HUES6 (cell line): ENCODE measurements at regions not wholly inside any gene's neighbourhood (a gene's known extent, or its start where the extent isn't known, plus 50 kb on each side); places are given as distances from the start of the nearest gene placed in this dataset.
"Not testable (repeated sequence)": the region's sequence is repeated elsewhere in the genome, so short reads cannot be mapped to it uniquely, and the experiment has no call there.

Experiments used
- H3K27ac ChIP-seq: 2 replicates; pipeline ENCODE4 v1.7.0; 2013; ENCODE audit warnings: low read depth, mild to moderate bottlenecking, low read length, inconsistent platforms
- H3K27me3 ChIP-seq: 2 replicates; pipeline ENCODE4 v1.6.1; 2013; ENCODE audit warnings: low read length; ENCODE audit not compliant: control insufficient read depth, insufficient read depth
- H3K36me3 ChIP-seq: 2 replicates; pipeline ENCODE4 v1.6.1; 2013; ENCODE audit warnings: low read length; ENCODE audit not compliant: control insufficient read depth, insufficient read depth
- H3K4me1 ChIP-seq: 2 replicates; pipeline ENCODE4 v1.6.1; 2013; ENCODE audit warnings: low read length; ENCODE audit not compliant: control insufficient read depth, insufficient read depth
- H3K4me3 ChIP-seq: 2 replicates; pipeline ENCODE4 v1.5.1; 2013; ENCODE audit warnings: low read depth, low read length
- H3K9ac ChIP-seq: one replicate; pipeline ENCODE4 v1.6.1; 2013; ENCODE audit warnings: mild to moderate bottlenecking, low read length
- H3K9me3 ChIP-seq: 2 replicates; pipeline ENCODE4 v1.6.1; 2013; ENCODE audit warnings: low read depth, low read length; ENCODE audit not compliant: control insufficient read depth, insufficient read depth

- no peak overlapping the region for H3K27ac ChIP-seq
- H3K27me3 ChIP-seq = no peaks in the 10 kb centered on the region
- no peak overlapping the region for H3K4me3 ChIP-seq
- no peaks in the 10 kb centered on the region for H3K36me3 ChIP-seq
- H3K9ac ChIP-seq = no peak overlapping the region
- 0 out of 2 replicates have a peak, but pooled peaks cover 2% of the 10 kb centered on the region for H3K9me3 ChIP-seq
- H3K4me1 ChIP-seq = no peaks in the 10 kb centered on the region
Measured at GRCh38 chr6:67497749-67498148, 1137.3 kb upstream of the ADGRB3 start.

- Histone ChIP-seq H3K27ac (no peak overlapping the region), H3K9ac (no peak overlapping the region), H3K4me1 (no peaks in the 10 kb centered on the region), H3K27me3 (no peaks in the 10 kb centered on the region), H3K36me3 (no peaks in the 10 kb centered on the region), H3K9me3 (0 out of 2 replicates have a peak, but pooled peaks cover 5% of the 10 kb centered on the region), H3K4me3 (no peak overlapping the region)
Measured at GRCh38 chr6:67496191-67496590, 1138.9 kb upstream of the ADGRB3 start.

- Histone ChIP-seq H3K36me3 (no peaks in the 10 kb centered on the region), H3K9me3 (0 out of 2 replicates have a peak, but pooled peaks cover 5% of the 10 kb centered on the region), H3K27ac (no peak overlapping the region), H3K4me1 (no peaks in the 10 kb centered on the region), H3K27me3 (no peaks in the 10 kb centered on the region), H3K9ac (no peak overlapping the region), H3K4me3 (no peak overlapping the region)
Measured at GRCh38 chr6:67493682-67494081, 1141.4 kb upstream of the ADGRB3 start.

GRCh38 chr6:67475700-67476099 lies 1159.4 kb upstream of the ADGRB3 start:
- Histone ChIP-seq H3K27me3 (no peaks in the 10 kb centered on the region), H3K36me3 (no peaks in the 10 kb centered on the region), H3K9me3 (no peaks in the 10 kb centered on the region; the same call in 1 of the 2 replicates), H3K4me1 (no peaks in the 10 kb centered on the region), H3K27ac (no peak overlapping the region), H3K4me3 (no peak overlapping the region), H3K9ac (no peak overlapping the region)

GRCh38 chr6:67467341-67467740 lies 1167.7 kb upstream of the ADGRB3 start:
- H3K9me3 ChIP-seq = 0 out of 2 replicates have a peak, but pooled peaks cover 2% of the 10 kb centered on the region
- H3K36me3 ChIP-seq = no peaks in the 10 kb centered on the region
- H3K4me3 ChIP-seq = no peak overlapping the region
- no peak overlapping the region for H3K27ac ChIP-seq
- H3K27me3 ChIP-seq = no peaks in the 10 kb centered on the region
- no peaks in the 10 kb centered on the region for H3K4me1 ChIP-seq
- no peak overlapping the region for H3K9ac ChIP-seq

- H3K27ac ChIP-seq, H3K9ac ChIP-seq, H3K4me1 ChIP-seq, H3K36me3 ChIP-seq, H3K27me3 ChIP-seq, H3K4me3 ChIP-seq: not testable (repeated sequence)
- H3K9me3 ChIP-seq = peaks cover 19% of the 10 kb centered on the region
Measured at GRCh38 chr6:67462725-67463124, 1172.4 kb upstream of the ADGRB3 start.

- no peaks in the 10 kb centered on the region for H3K4me1 ChIP-seq
- H3K4me3 ChIP-seq = no peak overlapping the region
- no peak overlapping the region for H3K27ac ChIP-seq
- no peaks in the 10 kb centered on the region for H3K27me3 ChIP-seq
- peaks cover 23% of the 10 kb centered on the region for H3K9me3 ChIP-seq
- no peaks in the 10 kb centered on the region for H3K36me3 ChIP-seq
- no peak overlapping the region for H3K9ac ChIP-seq
Measured at GRCh38 chr6:67459556-67459955, 1175.5 kb upstream of the ADGRB3 start.

GRCh38 chr6:67458265-67458664 lies 1176.8 kb upstream of the ADGRB3 start:
- no peaks in the 10 kb centered on the region for H3K4me1 ChIP-seq
- no peak overlapping the region for H3K4me3 ChIP-seq
- H3K36me3 ChIP-seq = no peaks in the 10 kb centered on the region
- H3K9ac ChIP-seq = no peak overlapping the region
- H3K9me3 ChIP-seq = peaks cover 23% of the 10 kb centered on the region
- H3K27me3 ChIP-seq = no peaks in the 10 kb centered on the region
- H3K27ac ChIP-seq = no peak overlapping the region

- Histone ChIP-seq H3K36me3 (no peaks in the 10 kb centered on the region), H3K4me3 (no peak overlapping the region), H3K27me3 (no peaks in the 10 kb centered on the region), H3K4me1 (no peaks in the 10 kb centered on the region), H3K9me3 (peaks cover 3% of the 10 kb centered on the region; the same call in 1 of the 2 replicates), H3K27ac (no peak overlapping the region), H3K9ac (no peak overlapping the region)
Measured at GRCh38 chr6:67451874-67452273, 1183.2 kb upstream of the ADGRB3 start.

- Histone ChIP-seq H3K4me3 (no peak overlapping the region), H3K9ac (no peak overlapping the region), H3K27me3 (no peaks in the 10 kb centered on the region), H3K36me3 (no peaks in the 10 kb centered on the region), H3K4me1 (no peaks in the 10 kb centered on the region), H3K9me3 (no peaks in the 10 kb centered on the region), H3K27ac (no peak overlapping the region)
Measured at GRCh38 chr6:67450641-67451040, 1184.4 kb upstream of the ADGRB3 start.

GRCh38 chr6:67449602-67450001 lies 1185.5 kb upstream of the ADGRB3 start:
- no peak overlapping the region for H3K4me3 ChIP-seq
- no peak overlapping the region for H3K27ac ChIP-seq
- H3K9ac ChIP-seq = no peak overlapping the region
- H3K27me3 ChIP-seq = no peaks in the 10 kb centered on the region
- H3K36me3 ChIP-seq = no peaks in the 10 kb centered on the region
- no peaks in the 10 kb centered on the region for H3K9me3 ChIP-seq
- H3K4me1 ChIP-seq = no peaks in the 10 kb centered on the region

- no peak overlapping the region for H3K9ac ChIP-seq
- no peaks in the 10 kb centered on the region for H3K9me3 ChIP-seq
- H3K27ac ChIP-seq = no peak overlapping the region
- H3K4me3 ChIP-seq = no peak overlapping the region
- no peaks in the 10 kb centered on the region for H3K36me3 ChIP-seq
- no peaks in the 10 kb centered on the region for H3K27me3 ChIP-seq
- H3K4me1 ChIP-seq = no peaks in the 10 kb centered on the region
Measured at GRCh38 chr6:67433124-67433523, 1202.0 kb upstream of the ADGRB3 start.
